Smooth muscle cell (in vitro differentiated cells): ENCODE measurements at regions not wholly inside any gene's neighbourhood (a gene's known extent, or its start where the extent isn't known, plus 50 kb on each side); places are given as distances from the start of the nearest gene placed in this dataset.

Experiments used
- DNase-seq: peaks from one replicate; lab custom pipeline; 2025; ENCODE audit not compliant: unreplicated experiment; lab: John Stamatoyannopoulos, UW
- H2AFZ ChIP-seq: fragments of 200-600 bp; sonication (generic); 2 replicates; pipeline ENCODE4 v1.6.0; 2016; ENCODE audit warnings: antibody characterized with exemption, low read depth, mild to moderate bottlenecking
- H3F3A ChIP-seq: fragments of 200-600 bp; sonication (generic); 2 replicates; pipeline ENCODE4 v1.6.0; 2017; ENCODE audit warnings: antibody characterized with exemption, low read depth
- H3K27ac ChIP-seq: fragments of 200-600 bp; sonication (generic); 2 replicates; pipeline ENCODE4 v1.5.1; 2016; ENCODE audit warnings: low read depth, mild to moderate bottlenecking
- H3K27me3 ChIP-seq: fragments of 200-600 bp; sonication (generic); 2 replicates; pipeline ENCODE4 v1.6.1; 2016; ENCODE audit warnings: low read depth, mild to moderate bottlenecking
- H3K36me3 ChIP-seq: fragments of 200-600 bp; sonication (generic); 2 replicates; pipeline ENCODE4 v1.5.1; 2016; ENCODE audit warnings: low read depth
- H3K4me1 ChIP-seq: fragments of 200-600 bp; sonication (generic); 2 replicates; pipeline ENCODE4 v1.5.1; 2016; ENCODE audit warnings: low read depth
- H3K4me2 ChIP-seq: fragments of 200-600 bp; sonication (generic); 2 replicates; pipeline ENCODE4 v1.6.0; 2016; ENCODE audit warnings: mild to moderate bottlenecking
- H3K4me3 ChIP-seq: fragments of 200-600 bp; sonication (generic); 2 replicates; pipeline ENCODE4 v1.5.1; 2016; ENCODE audit warnings: mild to moderate bottlenecking
- H3K79me2 ChIP-seq: fragments of 200-600 bp; sonication (generic); 2 replicates; pipeline ENCODE4 v1.6.0; 2016; ENCODE audit warnings: low read depth, mild to moderate bottlenecking
- H3K9ac ChIP-seq: fragments of 200-600 bp; sonication (generic); 2 replicates; pipeline ENCODE4 v1.6.0; 2016; ENCODE audit warnings: low read depth
- H3K9me3 ChIP-seq: fragments of 200-600 bp; sonication (generic); replicated peaks from 2 replicates; pipeline ENCODE4 v1.5.1; 2016; ENCODE audit warnings: low read depth
- H4K20me1 ChIP-seq: fragments of 200-600 bp; sonication (generic); 2 replicates; pipeline ENCODE4 v1.6.0; 2016; ENCODE audit warnings: low read depth
- CTCF ChIP-seq: fragments of 200-600 bp; sonication (generic); IDR thresholded peaks from 2 replicates; pipeline ENCODE4 v1.5.1; 2017; ENCODE audit warnings: borderline replicate concordance, mild to moderate bottlenecking, antibody characterized with exemption; ENCODE audit not compliant: insufficient read depth, poor library complexity, severe bottlenecking
- WGBS: methylation state at CpG from one replicate; pipeline ENCODE4 v1.1.7; 2016; ENCODE audit warnings: low lambda C conversion rate; 5-methylcytosine and 5-hydroxymethylcytosine counted together

GRCh38 chr2:133766164-133766832, 198.0 kb upstream of the NCKAP5 start:
- no peak for TF ChIP-seq CTCF
- no peak overlapping the region for H3K27ac ChIP-seq
- H4K20me1 ChIP-seq, result no peaks in the 10 kb centered on the region
- H2AFZ ChIP-seq, result no peak overlapping the region
- no peaks in the 10 kb centered on the region for H3K36me3 ChIP-seq
- H3K4me2 ChIP-seq, result no peak overlapping the region
- peaks cover 4% of the 10 kb centered on the region for H3K27me3 ChIP-seq
- H3K9me3 ChIP-seq, result no peaks in the 10 kb centered on the region
- DNase-seq, result no peak
- no peaks in the 10 kb centered on the region for H3K4me1 ChIP-seq
- no peaks in the 10 kb centered on the region for H3F3A ChIP-seq
- no peak overlapping the region for H3K4me3 ChIP-seq
- H3K79me2 ChIP-seq, result no peaks in the 10 kb centered on the region
- no peak overlapping the region for H3K9ac ChIP-seq

GRCh38 chr2:133768256-133768655, 200.0 kb upstream of the NCKAP5 start:
- H4K20me1 ChIP-seq, result no peaks in the 10 kb centered on the region
- no peaks in the 10 kb centered on the region for H3K36me3 ChIP-seq
- peaks cover 4% of the 10 kb centered on the region for H3K27me3 ChIP-seq
- H3K9ac ChIP-seq, result no peak overlapping the region
- H3K79me2 ChIP-seq, result no peaks in the 10 kb centered on the region
- H3K9me3 ChIP-seq, result no peaks in the 10 kb centered on the region
- 100% methylated on average over 2 of the region's 2 CpGs for WGBS
- no peak overlapping the region for H2AFZ ChIP-seq
- H3K27ac ChIP-seq, result no peak overlapping the region
- H3K4me3 ChIP-seq, result no peak overlapping the region
- TF ChIP-seq CTCF, result no peak
- no peaks in the 10 kb centered on the region for H3K4me1 ChIP-seq
- H3F3A ChIP-seq, result no peaks in the 10 kb centered on the region
- H3K4me2 ChIP-seq, result no peak overlapping the region
- DNase-seq, result no peak

GRCh38 chr2:133768658-133769435, 200.6 kb upstream of the NCKAP5 start:
- no peaks in the 10 kb centered on the region for H3K36me3 ChIP-seq
- H3K27me3 ChIP-seq, result peaks cover 4% of the 10 kb centered on the region
- no peak overlapping the region for H2AFZ ChIP-seq
- 93% methylated on average over 6 of the region's 6 CpGs for WGBS
- H3K9me3 ChIP-seq, result no peaks in the 10 kb centered on the region
- H3K4me1 ChIP-seq, result no peaks in the 10 kb centered on the region
- H3F3A ChIP-seq, result no peaks in the 10 kb centered on the region
- H3K27ac ChIP-seq, result no peak overlapping the region
- no peak overlapping the region for H3K4me3 ChIP-seq
- H3K79me2 ChIP-seq, result no peaks in the 10 kb centered on the region
- no peaks in the 10 kb centered on the region for H4K20me1 ChIP-seq
- DNase-seq, result no peak
- no peak overlapping the region for H3K9ac ChIP-seq
- no peak for TF ChIP-seq CTCF
- H3K4me2 ChIP-seq, result no peak overlapping the region
